Effector memory CD4-positive, alpha-beta T cell (primary cell): ENCODE measurements at regions not wholly inside any gene's neighbourhood (a gene's known extent, or its start where the extent isn't known, plus 50 kb on each side); places are given as distances from the start of the nearest gene placed in this dataset.

Experiments
- DNase-seq, 3 donors: peaks; one replicate each; pipeline ENCODE4 v3.0.0-alpha.2; 2020
- H3K27ac ChIP-seq: 2 replicates; pipeline ENCODE4 v1.7.0; 2013; ENCODE audit warnings: mild to moderate bottlenecking, low read length, moderate library complexity; ENCODE audit not compliant: insufficient read depth, poor library complexity, severe bottlenecking
- H3K27me3 ChIP-seq: replicated peaks from 2 replicates; pipeline ENCODE4 v1.7.0; 2013; ENCODE audit warnings: mild to moderate bottlenecking, low read length; ENCODE audit not compliant: insufficient read depth, control insufficient read depth, poor library complexity, severe bottlenecking
- H3K36me3 ChIP-seq: 2 replicates; pipeline ENCODE4 v1.7.0; 2013; ENCODE audit warnings: mild to moderate bottlenecking, low read length, moderate library complexity; ENCODE audit not compliant: control insufficient read depth, insufficient read depth
- H3K4me1 ChIP-seq: 2 replicates; pipeline ENCODE4 v1.7.0; 2013; ENCODE audit warnings: low read length, mild to moderate bottlenecking; ENCODE audit not compliant: control insufficient read depth, insufficient read depth, poor library complexity, severe bottlenecking
- H3K4me3 ChIP-seq: 2 replicates; pipeline ENCODE4 v1.7.0; 2013; ENCODE audit warnings: low read length, low read depth, mild to moderate bottlenecking; ENCODE audit not compliant: insufficient read depth, poor library complexity, severe bottlenecking
- H3K9me3 ChIP-seq: 2 replicates; pipeline ENCODE4 v1.7.0; 2013; ENCODE audit warnings: mild to moderate bottlenecking, low read length, moderate library complexity; ENCODE audit not compliant: control insufficient read depth

GRCh38 chr4:29224911-29225310 is 1495.3 kb upstream of the PCDH7 start:
- no peaks in the 10 kb centered on the region for H3K9me3 ChIP-seq
- H3K27ac ChIP-seq, result no peak overlapping the region
- no peak overlapping the region for H3K4me3 ChIP-seq
- H3K36me3 ChIP-seq, result no peaks in the 10 kb centered on the region
- H3K27me3 ChIP-seq, result no peaks in the 10 kb centered on the region
- H3K4me1 ChIP-seq, result no peaks in the 10 kb centered on the region
- no peak for DNase-seq

- H3K27ac ChIP-seq, result no peak overlapping the region
- H3K27me3 ChIP-seq, result no peaks in the 10 kb centered on the region
- H3K4me3 ChIP-seq, result no peak overlapping the region
- no peak for DNase-seq
- H3K4me1 ChIP-seq, result no peaks in the 10 kb centered on the region
- no peaks in the 10 kb centered on the region for H3K36me3 ChIP-seq
- no peaks in the 10 kb centered on the region for H3K9me3 ChIP-seq
Observed at GRCh38 chr4:29240641-29241040, 1479.5 kb upstream of the PCDH7 start.

DNA sequence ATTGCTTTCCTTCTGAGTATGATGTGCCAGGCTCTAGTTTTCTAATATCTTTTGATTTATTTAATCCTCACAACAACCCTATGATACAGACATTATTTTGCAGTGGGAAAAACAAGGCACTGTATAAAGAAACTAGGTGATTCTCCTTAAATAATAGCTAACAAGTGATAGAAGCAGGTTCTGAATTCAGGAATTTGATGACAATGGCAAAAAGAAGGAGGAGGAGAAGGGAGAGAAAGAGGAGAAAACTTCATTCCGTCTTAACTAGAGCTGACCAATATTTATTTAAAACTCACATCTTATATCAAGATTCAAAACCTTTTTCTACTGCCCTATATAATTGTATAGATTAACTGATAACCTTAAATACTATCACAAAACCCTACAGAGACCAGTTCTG is 1477.1 kb upstream of the PCDH7 start:
- H3K4me1 ChIP-seq, result no peaks in the 10 kb centered on the region
- DNase-seq, result no peak

GRCh38 chr4:29243851-29244250 is 1476.3 kb upstream of the PCDH7 start:
- DNase-seq, result no peak
- H3K4me3 ChIP-seq, result no peak overlapping the region
- no peaks in the 10 kb centered on the region for H3K27me3 ChIP-seq
- H3K9me3 ChIP-seq, result no peaks in the 10 kb centered on the region
- no peaks in the 10 kb centered on the region for H3K4me1 ChIP-seq
- H3K27ac ChIP-seq, result no peak overlapping the region
- H3K36me3 ChIP-seq, result no peaks in the 10 kb centered on the region

More for the DNA sequence above, 1477.1 kb upstream of the PCDH7 start:
- Histone ChIP-seq H3K27ac (no peak overlapping the region), H3K27me3 (no peaks in the 10 kb centered on the region), H3K9me3 (no peaks in the 10 kb centered on the region), H3K4me3 (no peak overlapping the region), H3K36me3 (no peaks in the 10 kb centered on the region)

DNA sequence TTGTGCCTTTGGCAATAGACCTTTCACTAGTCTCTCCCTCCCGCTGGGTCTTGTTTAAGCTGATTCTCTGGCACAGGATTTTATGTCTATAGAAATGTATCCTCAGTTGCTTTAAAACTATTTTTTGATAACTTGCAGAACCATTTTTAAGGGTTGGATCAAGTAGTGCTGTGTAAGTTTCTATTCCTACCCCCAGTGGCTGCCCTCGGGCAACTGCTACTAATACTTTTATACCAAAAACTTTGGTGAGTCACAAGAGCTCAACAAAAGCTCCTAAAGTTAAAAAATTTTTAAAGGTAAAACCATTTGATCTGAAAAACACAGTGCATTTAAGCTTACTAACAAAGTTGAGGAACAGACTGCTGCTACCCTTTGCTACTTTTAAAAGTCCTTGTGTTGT is 1460.6 kb upstream of the PCDH7 start:
- Histone ChIP-seq H3K4me3 (no peak overlapping the region), H3K4me1 (no peaks in the 10 kb centered on the region), H3K36me3 (no peaks in the 10 kb centered on the region), H3K27me3 (no peaks in the 10 kb centered on the region), H3K9me3 (no peaks in the 10 kb centered on the region), H3K27ac (no peak overlapping the region)
- DNase-seq, result no peak

GRCh38 chr4:29262986-29263385 is 1457.2 kb upstream of the PCDH7 start:
- no peaks in the 10 kb centered on the region for H3K27me3 ChIP-seq
- H3K9me3 ChIP-seq, result no peaks in the 10 kb centered on the region
- no peak overlapping the region for H3K27ac ChIP-seq
- DNase-seq, result no peak
- no peaks in the 10 kb centered on the region for H3K4me1 ChIP-seq
- no peak overlapping the region for H3K4me3 ChIP-seq
- no peaks in the 10 kb centered on the region for H3K36me3 ChIP-seq

DNA sequence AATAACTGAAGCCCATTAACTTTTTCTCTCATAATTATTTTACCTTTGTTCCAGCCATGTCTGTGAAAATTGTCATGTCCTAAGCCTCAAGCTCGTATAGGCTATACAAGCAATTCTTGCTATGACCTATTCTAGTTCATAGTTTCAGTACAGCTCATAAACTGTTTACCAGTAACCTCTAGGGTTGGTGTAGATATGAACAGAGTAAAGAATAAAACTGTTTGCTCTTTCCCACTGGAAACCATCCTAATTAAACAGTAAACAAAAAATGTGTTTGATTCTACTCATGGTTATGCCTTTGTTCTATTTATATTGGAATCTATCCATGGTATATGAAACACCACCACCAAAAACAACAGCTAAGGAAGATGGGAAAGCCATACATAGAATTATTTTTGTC is 1444.0 kb upstream of the PCDH7 start:
- no peak overlapping the region for H3K27ac ChIP-seq
- no peaks in the 10 kb centered on the region for H3K9me3 ChIP-seq
- no peak overlapping the region for H3K4me3 ChIP-seq
- no peaks in the 10 kb centered on the region for H3K4me1 ChIP-seq
- no peaks in the 10 kb centered on the region for H3K36me3 ChIP-seq
- DNase-seq, result no peak
- H3K27me3 ChIP-seq, result no peaks in the 10 kb centered on the region

DNA sequence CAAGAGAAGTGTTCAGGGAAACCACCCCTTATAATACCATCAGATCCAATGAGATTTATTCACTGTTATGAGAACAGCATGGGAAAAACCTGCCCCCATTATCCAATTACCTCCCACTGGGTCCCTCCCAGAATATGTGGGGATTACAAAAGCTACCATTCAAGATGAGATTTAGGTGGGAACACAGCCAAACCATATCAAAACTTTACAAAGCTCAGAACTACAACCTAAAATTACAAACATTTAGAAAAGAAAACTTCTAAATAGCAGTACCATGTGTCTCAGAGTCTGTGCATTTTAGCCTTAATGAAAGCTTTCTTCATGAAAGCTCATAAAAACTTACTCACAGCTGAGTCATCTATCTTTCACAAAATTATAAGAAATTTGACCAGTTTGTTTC is 1442.8 kb upstream of the PCDH7 start:
- Histone ChIP-seq H3K9me3 (no peaks in the 10 kb centered on the region), H3K4me3 (no peak overlapping the region), H3K36me3 (no peaks in the 10 kb centered on the region), H3K27me3 (no peaks in the 10 kb centered on the region), H3K4me1 (no peaks in the 10 kb centered on the region), H3K27ac (no peak overlapping the region)
- no peak for DNase-seq

DNA sequence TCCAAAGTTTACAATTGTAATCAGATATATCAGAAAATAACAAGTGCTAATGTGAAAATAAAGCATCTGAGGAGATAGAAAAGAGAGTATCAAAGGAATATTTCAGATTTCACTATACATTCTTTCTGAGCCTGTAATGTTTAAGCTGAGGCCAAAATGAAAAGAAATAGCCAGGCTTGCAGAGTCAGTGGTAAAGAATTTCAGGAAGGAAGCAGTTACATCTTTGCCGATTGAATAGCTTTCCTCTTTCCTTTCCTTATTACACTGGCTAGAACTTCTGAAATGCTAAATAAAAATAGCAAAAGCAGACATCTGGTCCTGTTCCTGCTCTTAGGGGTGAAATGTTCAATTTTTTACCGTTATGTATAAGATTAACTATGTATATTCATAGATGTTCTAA is 1441.6 kb upstream of the PCDH7 start:
- DNase-seq, result no peak
- H3K9me3 ChIP-seq, result no peaks in the 10 kb centered on the region
- no peak overlapping the region for H3K27ac ChIP-seq
- H3K36me3 ChIP-seq, result no peaks in the 10 kb centered on the region
- no peak overlapping the region for H3K4me3 ChIP-seq
- no peaks in the 10 kb centered on the region for H3K27me3 ChIP-seq
- no peaks in the 10 kb centered on the region for H3K4me1 ChIP-seq

- H3K4me3 ChIP-seq, result no peak overlapping the region
- no peaks in the 10 kb centered on the region for H3K36me3 ChIP-seq
- no peaks in the 10 kb centered on the region for H3K9me3 ChIP-seq
- DNase-seq, result no peak
- H3K27me3 ChIP-seq, result no peaks in the 10 kb centered on the region
- H3K27ac ChIP-seq, result no peak overlapping the region
- no peaks in the 10 kb centered on the region for H3K4me1 ChIP-seq
Observed at GRCh38 chr4:29289118-29289517, 1431.1 kb upstream of the PCDH7 start.

GRCh38 chr4:29295280-29295679 is 1424.9 kb upstream of the PCDH7 start:
- H3K4me3 ChIP-seq, result no peak overlapping the region
- H3K27ac ChIP-seq, result no peak overlapping the region

More at GRCh38 chr4:29295280-29295679, 1424.9 kb upstream of the PCDH7 start:
- Histone ChIP-seq H3K36me3 (no peaks in the 10 kb centered on the region), H3K27me3 (no peaks in the 10 kb centered on the region), H3K9me3 (no peaks in the 10 kb centered on the region), H3K4me1 (no peaks in the 10 kb centered on the region)
- DNase-seq, result no peak
